HEK293T (cell line): ENCODE measurements at regions not wholly inside any gene's neighbourhood (a gene's known extent, or its start where the extent isn't known, plus 50 kb on each side); places are given as distances from the start of the nearest gene placed in this dataset.

ENCODE experiments used
- BHLHE40 ChIP-seq: fragments of 450-650 bp; IDR thresholded peaks from 2 replicates; pipeline ENCODE4 v1.6.1; 2016; ENCODE audit warnings: mild to moderate bottlenecking, moderate library complexity, borderline replicate concordance
- FOXA1 ChIP-seq: fragments of 450-650 bp; IDR thresholded peaks from 2 replicates; pipeline ENCODE4 v1.6.1; 2016; ENCODE audit warnings: mild to moderate bottlenecking
- FOXM1 ChIP-seq: fragments of 450-650 bp; IDR thresholded peaks from 2 replicates; pipeline ENCODE4 v1.6.1; 2017; ENCODE audit warnings: mild to moderate bottlenecking, borderline replicate concordance
- HDGF ChIP-seq: fragments of 450-650 bp; IDR thresholded peaks from 2 replicates; pipeline ENCODE4 v1.6.1; 2017; ENCODE audit warnings: antibody characterized with exemption, borderline replicate concordance
- L3MBTL2 ChIP-seq: fragments of 450-650 bp; conservative IDR thresholded peaks from 2 replicates; pipeline ENCODE4 v1.6.1; 2016; ENCODE audit warnings: mild to moderate bottlenecking
- SP1 ChIP-seq: fragments of 450-650 bp; IDR thresholded peaks from 2 replicates; pipeline ENCODE4 v1.6.1; 2017
- SUZ12 ChIP-seq: fragments of 450-650 bp; IDR thresholded peaks from 2 replicates; pipeline ENCODE4 v1.6.1; 2016; ENCODE audit warnings: mild to moderate bottlenecking
- ZNF384 ChIP-seq: fragments of 450-650 bp; IDR thresholded peaks from 2 replicates; pipeline ENCODE4 v1.6.1; 2016

GRCh38 chr1:81221564-81221963 lies 579.2 kb upstream of the ADGRL2 start:
- TF ChIP-seq BHLHE40 (no peak), L3MBTL2 (no peak), FOXM1 (no peak), HDGF (no peak), FOXA1 (no peak), SP1 (no peak), ZNF384 (no peak), SUZ12 (no peak)
